GM19372 (cell line): ENCODE measurements at regions not wholly inside any gene's neighbourhood (a gene's known extent, or its start where the extent isn't known, plus 50 kb on each side); places are given as distances from the start of the nearest gene placed in this dataset.

Source experiments
- ATAC-seq: cut with Tn5 transposase; IDR thresholded peaks from one replicate; pipeline ENCODE4 v1.9.1; 2021; ENCODE audit warnings: mild to moderate bottlenecking, low read depth, moderate library complexity; ENCODE audit not compliant: unreplicated experiment

DNA sequence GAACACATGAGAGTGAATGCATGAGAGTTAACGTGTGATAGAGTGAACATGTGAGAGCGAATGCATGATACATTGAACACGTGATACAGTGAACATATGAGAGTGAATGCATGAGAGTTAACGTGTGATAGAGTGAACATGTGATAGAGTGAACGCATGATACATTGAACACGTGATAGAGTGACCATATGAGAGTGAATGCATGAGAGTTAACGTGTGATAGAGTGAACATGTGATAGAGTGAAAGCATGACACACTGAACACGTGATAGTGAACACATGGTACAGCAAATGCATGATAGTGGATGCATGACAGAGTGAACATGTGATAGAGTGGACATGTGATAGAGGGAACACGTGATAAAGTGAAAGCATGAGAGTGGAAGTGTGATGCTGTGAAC lies 517.9 kb downstream of the EIPR1 start:
- ATAC-seq, result no peak

DNA sequence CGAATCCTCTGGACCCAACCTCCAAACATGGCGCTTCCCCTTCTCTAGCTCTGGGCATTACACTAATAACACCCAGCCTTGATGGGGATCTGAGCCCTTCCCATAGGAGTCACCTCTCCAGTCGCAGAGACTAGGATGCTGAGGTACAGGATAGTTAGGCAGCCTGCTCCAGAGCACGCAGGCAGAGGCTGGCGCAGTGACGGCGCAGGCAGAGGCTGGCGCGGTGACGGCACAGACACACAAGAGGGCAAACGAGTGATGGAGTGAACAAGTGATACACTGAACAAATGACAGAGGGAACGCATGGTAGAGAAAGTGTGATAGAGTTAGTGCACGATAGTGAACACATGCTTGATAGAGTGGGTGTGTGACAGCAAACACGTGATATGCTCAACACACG lies 518.5 kb downstream of the EIPR1 start:
- ATAC-seq, result no peak

DNA sequence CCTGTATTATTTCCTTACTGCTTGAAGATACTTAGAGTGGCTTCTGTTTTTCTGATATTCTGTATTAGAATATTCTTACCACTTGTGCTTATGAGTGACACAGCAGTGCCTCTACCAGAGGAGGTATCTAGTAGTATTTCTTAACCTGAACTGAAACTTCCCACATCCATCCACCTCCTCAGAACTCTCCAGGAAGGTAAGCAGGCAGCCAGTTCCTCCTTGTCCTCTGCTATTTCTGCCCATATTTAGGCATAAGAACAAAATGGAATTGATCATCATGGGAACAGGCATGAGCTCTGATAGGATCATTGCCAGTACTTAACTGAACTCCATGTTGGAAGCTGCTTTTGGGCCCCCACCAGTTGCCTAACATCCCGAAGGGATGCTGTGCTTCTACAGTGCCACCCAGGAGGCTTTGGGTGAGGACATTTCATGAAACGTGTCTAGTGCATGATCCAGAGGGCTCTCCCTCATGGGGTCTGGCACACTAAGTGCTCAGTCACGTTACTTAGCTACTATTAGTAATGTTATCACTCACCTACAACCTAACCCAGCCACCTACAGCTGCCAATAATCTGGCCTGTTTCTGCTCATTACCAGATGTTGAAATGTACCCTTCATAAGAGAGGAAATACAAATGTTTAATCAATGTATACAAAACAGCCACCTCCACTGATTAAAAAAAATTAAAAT lies 520.7 kb downstream of the EIPR1 start:
- no peak for ATAC-seq

DNA sequence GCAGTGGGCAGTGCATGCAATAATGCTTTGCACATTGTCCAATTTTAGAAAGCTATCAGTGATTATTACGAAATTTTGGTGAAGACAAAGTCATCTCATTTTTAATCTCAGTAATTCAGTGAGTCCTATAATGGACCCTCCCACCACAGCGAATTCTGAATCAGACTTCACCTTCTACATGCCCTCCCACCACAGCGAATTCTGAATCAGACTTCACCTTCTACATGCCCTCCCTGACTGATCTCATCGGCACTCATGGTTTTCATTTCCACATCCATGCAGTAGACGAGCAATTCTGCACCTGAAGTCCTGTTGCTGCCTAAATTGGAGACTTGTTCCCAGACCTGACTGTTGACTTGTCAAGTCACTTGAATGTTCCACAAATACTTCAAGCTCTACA lies 522.3 kb downstream of the EIPR1 start:
- ATAC-seq, result no peak

DNA sequence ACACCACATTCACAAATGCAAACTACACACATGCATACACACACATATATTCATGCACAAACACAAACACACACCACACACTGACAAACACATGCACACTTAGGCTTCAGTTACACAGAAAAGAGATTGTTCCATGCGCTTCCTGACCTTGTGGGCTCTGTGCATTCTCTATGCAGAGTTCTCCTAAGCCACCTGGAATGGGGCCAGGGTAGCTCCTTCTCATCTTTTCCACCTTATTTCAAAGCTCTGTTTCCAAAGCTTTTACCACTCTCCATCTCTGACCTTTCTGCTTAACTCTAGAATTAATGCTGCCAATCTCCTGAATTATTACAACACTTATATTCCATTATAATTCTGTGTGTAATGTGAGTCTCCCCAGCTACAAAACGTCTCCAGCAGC lies 522.3 kb upstream of the MYT1L start:
- no peak for ATAC-seq

DNA sequence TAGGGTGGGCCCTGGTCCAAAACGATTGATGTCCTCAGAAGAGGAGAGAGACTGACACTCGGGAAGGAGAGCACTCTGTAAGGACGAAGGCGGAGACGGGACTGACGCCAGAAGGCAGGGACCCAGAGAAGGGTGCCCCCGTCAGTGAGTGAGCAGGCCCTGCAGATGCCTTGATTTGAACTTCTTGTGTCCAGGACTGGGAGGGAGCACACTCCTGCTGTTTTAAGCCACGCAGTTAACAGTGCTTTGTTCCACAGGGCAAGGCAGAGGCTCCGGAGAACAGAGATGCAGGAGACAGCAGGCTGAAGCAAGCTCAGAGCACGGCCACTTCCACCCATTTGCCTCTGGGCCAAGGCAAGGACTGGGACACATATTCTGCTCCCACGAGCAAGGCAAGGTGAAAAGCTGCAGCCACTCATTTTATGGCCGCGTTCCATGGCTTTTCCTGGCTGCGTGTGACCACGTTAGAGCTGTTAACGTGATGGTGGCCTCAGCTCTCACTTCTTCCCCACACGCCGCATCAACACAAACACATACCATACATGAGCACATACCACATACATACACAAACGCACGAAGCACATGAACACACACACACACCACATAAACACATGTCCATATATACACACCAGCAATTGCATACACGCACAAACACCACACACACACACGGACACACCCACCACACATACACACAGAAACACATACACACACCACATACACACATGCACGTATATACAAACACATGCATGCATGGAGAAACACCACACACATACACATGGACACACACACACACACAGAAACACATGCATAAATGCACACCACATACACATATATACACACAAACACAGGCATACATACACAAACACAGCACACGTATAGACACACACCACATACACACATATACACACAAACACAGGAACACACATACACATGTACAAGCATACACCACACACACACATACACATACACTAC lies 521.0 kb upstream of the MYT1L start:
- no peak for ATAC-seq

DNA sequence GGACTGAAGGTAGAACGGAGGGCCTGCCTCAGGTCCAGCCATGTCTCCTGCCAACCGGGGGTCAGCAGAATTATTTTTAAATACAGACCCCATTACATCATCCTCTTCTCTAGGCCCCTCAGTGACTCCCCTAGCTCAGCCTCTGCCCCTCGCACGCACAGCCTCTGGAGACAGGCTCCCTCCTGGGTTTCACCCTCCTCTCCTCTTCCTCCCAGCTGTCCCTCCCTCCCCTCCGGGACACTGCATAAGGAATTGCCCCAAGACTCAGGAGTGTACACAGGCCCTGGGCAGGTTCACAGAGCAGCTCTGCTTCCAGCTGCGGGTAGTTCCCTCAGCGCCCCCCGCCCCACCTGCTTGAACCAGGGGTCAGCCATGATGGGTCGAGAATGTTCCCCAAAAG lies 520.2 kb upstream of the MYT1L start:
- no peak for ATAC-seq

DNA sequence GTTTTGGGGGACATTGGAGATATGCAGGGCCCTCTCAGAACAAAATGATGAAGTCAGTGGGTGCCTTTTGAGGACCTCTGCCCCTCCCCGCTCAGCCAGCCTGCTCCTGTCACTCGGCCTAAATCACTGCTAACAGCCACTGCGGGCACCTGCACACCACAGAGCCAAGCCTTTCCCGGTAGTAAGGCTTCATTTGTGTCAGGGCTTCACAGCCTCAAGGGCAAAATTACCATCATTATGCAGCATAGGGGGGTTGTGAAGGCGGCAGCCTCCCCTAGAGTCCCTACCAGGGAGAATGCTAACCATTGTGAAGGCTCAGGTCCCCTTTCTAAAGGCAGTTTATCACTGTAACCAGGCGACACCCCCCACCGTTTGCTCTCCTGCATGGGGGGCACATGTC lies 519.8 kb upstream of the MYT1L start:
- ATAC-seq, result no peak

DNA sequence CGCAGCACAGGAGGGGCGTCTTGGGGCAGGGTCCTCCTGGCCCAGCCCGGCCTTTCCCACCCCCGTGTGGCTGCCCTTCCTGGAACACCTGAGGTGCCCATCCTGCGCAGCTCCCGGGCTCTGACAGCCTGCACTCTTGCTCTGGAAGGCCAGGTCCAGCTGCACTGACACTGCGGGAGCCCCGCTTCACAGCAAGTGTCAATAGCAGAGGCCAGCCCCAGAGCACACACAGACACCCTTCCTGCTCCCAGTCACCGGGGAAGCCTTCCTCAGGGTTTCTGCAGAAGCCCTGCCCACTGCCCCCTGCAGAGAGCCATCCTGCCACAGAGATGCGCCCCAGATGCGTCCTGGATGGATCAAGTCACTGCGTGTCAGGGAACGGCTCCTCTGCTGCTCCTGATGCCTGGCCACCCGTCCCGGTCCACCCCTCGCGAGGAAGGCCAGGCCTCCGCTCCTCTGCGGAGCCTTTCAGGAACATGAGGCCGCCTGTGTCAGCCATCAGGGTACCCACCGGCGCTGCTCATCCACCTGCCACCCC lies 519.2 kb upstream of the MYT1L start:
- ATAC-seq, result no peak

DNA sequence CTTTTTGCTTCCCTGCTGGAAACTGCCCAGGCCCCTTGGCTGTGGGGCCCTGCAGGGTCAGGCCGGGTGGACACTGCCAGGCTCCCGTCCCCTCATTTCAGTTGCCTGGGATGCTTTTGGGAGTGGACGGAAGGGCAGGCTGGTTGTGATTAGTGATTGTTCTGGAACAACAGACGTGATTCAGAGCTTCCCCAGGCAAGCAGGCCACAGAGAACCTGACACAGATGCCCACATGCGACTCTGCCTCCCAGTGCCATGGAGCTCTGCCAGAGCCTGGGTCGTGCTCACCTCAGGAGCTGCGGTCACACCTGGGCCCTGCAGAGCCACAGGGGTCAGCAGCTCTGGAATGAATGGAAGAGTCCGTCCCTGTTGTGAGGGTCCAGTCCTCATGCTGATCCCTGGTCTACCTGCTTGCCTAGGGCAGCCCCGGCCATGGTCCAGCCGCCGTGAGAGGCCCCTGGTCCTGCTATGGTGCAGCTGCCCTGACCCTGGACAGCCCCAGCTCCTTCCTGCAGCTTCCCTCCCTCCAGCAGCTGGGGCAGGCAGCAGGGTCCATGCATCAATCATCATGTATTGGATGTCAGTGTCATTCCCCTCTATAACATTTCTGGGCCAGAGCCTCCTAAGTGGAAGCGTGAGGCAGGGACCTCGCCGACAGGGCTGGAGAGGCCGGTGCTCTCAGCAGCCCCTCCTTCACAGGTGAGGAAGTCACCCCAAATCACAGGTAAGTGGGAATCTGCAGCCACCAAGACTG lies 518.6 kb upstream of the MYT1L start:
- no peak for ATAC-seq

DNA sequence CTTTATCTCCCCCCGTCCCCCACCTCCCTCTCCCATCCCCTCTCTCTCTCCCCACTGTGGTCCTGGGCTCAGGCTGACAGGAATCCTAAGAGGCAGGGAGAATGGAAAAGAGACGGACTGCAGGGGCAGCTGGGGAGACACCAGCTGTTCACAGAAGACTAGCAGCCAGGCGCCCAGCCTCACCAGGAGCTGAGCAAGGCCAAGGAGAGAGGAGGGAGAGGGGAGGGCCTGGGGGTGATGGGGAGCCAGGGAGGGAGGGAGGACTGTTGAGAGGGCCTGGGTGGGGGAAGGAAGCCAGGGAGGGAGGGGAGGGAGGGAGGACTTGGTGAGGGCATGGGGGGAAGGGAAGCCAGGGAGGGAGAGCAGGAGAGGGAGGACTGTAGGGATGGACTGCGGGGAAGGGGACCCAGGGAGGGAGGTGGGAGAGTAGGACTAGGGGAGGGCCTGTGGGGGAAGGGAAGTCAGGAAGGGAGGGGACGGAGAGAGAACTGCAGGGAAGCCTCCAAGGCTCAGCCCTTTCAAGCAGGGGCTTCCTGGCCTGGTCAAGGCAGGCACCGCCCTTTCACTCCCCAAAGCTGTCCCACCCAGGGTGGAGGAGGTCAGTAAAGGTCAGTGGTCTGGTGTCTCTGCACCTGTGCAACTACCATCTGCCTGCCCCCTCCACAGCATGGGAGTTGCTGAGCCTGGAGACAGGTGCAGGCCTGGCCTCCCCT lies 517.7 kb upstream of the MYT1L start:
- ATAC-seq, result no peak

DNA sequence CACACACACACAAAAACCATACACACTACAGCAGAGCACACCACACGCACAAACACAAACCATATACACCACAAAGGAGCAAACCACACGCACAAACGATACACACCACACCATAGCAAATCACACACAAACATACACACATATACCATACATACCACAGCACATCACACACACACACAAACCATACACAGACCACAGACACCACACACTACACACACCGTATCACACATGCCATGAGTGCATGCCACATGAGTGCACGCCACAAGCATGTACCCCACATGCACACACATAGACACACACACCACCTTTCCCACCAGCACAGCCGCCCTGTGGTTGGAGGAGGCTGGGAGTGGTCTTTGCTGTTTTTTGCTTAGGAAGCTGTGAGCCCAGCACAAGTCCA lies 517.1 kb upstream of the MYT1L start:
- no peak for ATAC-seq

DNA sequence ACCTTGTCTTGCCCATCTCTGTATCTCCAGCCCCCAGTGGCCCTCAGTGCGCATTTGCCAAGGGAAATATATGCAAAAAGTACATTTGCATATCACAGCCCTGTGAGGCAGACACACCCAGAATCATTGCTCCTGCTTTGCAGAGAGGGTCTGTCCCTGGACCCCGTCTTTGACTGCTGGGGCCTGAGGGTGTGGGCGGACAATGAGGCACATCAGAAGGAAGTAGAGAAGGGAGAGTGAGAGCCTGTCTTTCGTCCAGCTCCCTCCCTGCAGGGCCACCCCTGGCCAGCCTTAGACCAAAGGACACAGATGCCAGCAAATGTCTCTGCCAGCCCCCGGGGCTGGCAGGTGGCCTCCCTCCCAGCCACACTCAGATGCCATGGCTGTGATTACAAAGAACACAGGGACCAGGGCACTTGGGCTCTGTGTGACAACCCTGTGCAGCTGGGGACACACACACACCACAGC lies 516.2 kb upstream of the MYT1L start:
- no peak for ATAC-seq

DNA sequence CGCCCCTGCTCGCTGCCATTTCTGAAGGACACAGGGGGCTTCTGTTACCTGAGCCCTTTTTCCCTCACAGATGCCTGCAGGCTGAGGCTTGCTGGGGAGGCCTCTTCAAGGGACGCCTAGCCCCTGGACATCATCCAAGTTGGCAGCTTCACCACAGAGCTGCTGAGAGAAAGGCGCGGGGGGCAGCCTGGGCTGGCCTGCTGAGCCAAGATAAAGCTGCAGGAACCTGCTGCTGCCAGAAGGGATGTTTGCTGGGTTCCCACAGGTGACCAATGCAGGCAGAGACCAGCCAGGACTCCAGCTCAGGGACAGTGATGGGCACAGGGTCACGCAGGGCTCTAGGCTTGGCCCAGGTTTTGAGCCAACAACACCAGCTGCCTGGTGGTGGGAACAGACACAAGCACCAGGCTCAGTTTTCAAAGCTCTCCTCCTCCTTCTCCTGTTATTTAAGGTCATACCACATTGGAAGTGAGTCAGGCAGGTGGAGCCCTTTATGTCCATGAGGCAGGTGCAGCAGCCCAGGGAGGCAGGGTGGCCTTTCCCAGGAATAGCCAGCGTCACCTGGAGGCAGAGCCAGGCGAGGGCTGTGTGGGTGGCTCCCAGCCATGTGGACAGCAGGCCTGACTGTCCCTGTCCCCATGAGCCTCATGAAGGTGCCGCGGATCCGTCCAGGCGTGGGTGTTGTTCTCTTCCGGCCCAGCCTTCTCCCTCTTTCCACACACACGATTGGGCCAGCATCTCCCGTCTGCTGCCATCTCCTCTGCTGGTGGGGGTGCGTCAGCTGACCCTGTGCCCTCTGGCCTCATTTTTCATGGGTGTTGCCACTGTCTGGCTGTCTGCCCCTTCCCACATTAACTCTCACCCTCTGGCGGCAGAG lies 515.5 kb upstream of the MYT1L start:
- no peak for ATAC-seq

DNA sequence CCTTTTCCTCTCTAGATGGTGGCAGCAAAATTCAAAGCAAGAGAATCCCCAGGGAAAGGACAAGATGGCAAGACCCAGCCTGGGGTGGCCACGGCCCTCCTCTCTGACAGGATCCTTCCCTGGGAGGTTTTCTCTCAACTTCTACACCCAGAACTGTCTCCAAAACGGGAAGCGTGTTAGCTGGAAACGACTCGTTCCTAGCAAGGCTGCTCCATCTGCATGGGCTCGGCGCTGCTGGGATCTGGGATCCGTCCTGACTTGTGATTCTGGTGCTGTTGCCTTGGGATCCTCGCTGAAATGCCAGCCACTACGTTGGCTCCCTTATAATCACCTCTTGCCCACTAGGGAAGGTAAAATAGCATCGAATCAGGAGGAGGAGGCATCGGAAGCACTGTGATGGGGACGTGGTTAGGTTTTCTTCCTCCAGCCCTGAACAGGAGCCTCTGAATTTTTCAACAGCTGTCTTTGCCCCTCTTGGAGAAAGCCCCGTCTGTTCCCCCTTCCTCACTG lies 514.8 kb upstream of the MYT1L start:
- ATAC-seq, result no peak

DNA sequence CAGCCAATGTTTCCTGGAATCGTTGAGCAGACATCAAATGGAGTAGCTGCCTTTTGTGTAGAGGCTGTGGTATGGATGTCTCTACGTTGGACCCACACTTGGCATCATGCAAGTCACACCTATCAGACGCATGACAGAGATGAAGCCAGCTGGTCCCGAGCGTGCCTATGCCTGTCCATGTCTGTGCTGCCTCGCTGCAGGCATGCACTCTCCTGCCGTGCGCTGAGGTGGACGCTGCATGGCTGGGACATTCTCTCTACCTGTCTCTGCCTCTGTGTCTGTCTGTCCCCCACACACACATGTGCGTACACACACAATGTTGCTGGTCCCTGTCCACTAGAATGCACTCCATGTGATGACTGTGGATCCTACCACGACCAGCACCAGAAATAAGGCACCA lies 514.2 kb upstream of the MYT1L start:
- ATAC-seq, result no peak

DNA sequence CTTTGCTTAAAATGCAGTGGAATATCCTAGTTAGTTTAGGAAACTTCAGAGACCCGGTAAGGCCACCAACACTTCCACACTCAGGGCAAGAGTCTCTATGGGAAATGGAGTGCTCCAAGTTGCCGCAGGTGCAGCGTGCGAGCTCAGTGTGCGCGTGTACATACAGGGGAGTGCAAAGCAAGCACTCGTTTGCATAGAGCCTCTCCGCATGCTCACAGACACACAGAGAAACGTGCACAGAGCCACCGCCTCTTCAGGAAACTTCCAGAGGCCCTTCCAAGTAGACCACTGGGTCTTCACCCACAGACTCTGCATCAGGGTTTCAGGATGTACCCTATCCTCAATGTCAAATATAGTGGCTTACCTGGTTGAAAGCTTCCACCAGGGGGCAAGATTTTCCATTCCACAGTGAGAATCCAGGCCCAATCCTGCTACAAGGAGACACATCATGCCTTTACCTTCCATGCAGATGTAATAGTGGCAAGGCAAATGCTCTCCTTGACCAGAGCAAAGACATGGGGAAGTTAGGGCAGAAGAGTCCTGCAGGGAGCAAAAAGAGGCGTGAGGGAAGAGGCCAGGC lies 513.0 kb upstream of the MYT1L start:
- ATAC-seq, result no peak

DNA sequence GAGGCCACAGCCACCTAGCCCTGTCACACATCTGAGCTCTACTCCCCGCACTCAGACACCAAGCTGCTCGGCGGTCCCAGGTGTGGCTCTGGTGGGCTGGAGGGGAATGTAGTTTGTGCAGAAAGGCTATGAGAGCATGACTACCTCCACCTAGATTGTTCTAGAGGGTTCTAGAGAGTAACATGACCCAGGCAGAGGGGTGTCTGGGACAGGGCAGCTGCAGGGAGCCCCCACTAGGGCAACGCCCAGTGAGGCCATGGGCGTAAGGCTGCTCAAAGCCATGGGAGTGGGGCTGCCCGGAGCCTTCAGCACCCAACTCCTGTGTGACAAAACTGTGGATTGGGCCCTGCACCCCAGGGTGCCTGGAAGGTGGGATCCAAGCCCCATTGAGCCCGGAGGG lies 511.4 kb upstream of the MYT1L start:
- ATAC-seq, result no peak
